ENCODE measurements at regions not wholly inside any gene's neighbourhood (a gene's known extent, or its start where the extent isn't known, plus 50 kb on each side); places are given as distances from the start of the nearest gene placed in this dataset.
"Not testable (repeated sequence)": the region's sequence is repeated elsewhere in the genome, so short reads cannot be mapped to it uniquely, and the experiment has no call there.

GRCh38 chr7:96558530-96558929 is 151.1 kb downstream of the SEM1 start:
- DNase-seq, result no peak

GRCh38 chr7:96558093-96558492 is 151.6 kb downstream of the SEM1 start:
- no peak for DNase-seq

- not testable (repeated sequence) for DNase-seq
These were observed 152.0 kb downstream of the SEM1 start for GRCh38 chr7:96557598-96557997.

- DNase-seq, result no peak
These were observed 161.0 kb downstream of the SEM1 start for GRCh38 chr7:96548664-96549063.

GRCh38 chr7:96547371-96547811 is 162.3 kb downstream of the SEM1 start:
- DNase-seq, result no peak

- no peak for DNase-seq
These were observed 163.2 kb downstream of the SEM1 start for GRCh38 chr7:96546426-96546825.

- no peak for DNase-seq
These were observed 170.2 kb downstream of the SEM1 start for GRCh38 chr7:96539471-96539870.

- no peak for DNase-seq
These were observed 171.0 kb downstream of the SEM1 start for GRCh38 chr7:96538632-96539031.

- DNase-seq, result no peak
These were observed 175.4 kb downstream of the SEM1 start for GRCh38 chr7:96534221-96534620.

GRCh38 chr7:96532428-96532935 is 177.2 kb downstream of the SEM1 start:
- no peak for DNase-seq

GRCh38 chr7:96531331-96531730 is 178.3 kb downstream of the SEM1 start:
- no peak for DNase-seq

- DNase-seq, result no peak
These were observed 178.9 kb downstream of the SEM1 start for GRCh38 chr7:96530786-96531185.

- no peak for DNase-seq
These were observed 182.4 kb downstream of the SEM1 start for GRCh38 chr7:96527133-96527827.

GRCh38 chr7:96526496-96526895 is 183.2 kb downstream of the SEM1 start:
- no peak for DNase-seq

- no peak for DNase-seq
These were observed 188.4 kb downstream of the SEM1 start for GRCh38 chr7:96521068-96521894.

- DNase-seq, result no peak
These were observed 186.5 kb upstream of the SLC25A13 start for GRCh38 chr7:96508371-96508770.

- DNase-seq, result no peak
These were observed 181.7 kb upstream of the SLC25A13 start for GRCh38 chr7:96503597-96503996.

GRCh38 chr7:96501318-96501717 is 179.4 kb upstream of the SLC25A13 start:
- no peak for DNase-seq

GRCh38 chr7:96499532-96499931 is 177.6 kb upstream of the SLC25A13 start:
- DNase-seq, result no peak

- DNase-seq, result no peak
These were observed 175.7 kb upstream of the SLC25A13 start for GRCh38 chr7:96497567-96497966.

- DNase-seq, result no peak
These were observed 173.9 kb upstream of the SLC25A13 start for GRCh38 chr7:96495751-96496216.

- DNase-seq, result no peak
These were observed 164.8 kb upstream of the SLC25A13 start for GRCh38 chr7:96486681-96487080.

GRCh38 chr7:96484845-96485244 is 162.9 kb upstream of the SLC25A13 start:
- no peak for DNase-seq

GRCh38 chr7:96484091-96484490 is 162.2 kb upstream of the SLC25A13 start:
- DNase-seq, result no peak

Data from stimulated activated CD4-positive, alpha-beta T cell treated with anti-CD3 and anti-CD28 coated beads, Interleukin-2, amount 100 ng/mL, for 24 hours (primary cell).